ENCODE measurements at regions not wholly inside any gene's neighbourhood (a gene's known extent, or its start where the extent isn't known, plus 50 kb on each side); places are given as distances from the start of the nearest gene placed in this dataset.

DNA sequence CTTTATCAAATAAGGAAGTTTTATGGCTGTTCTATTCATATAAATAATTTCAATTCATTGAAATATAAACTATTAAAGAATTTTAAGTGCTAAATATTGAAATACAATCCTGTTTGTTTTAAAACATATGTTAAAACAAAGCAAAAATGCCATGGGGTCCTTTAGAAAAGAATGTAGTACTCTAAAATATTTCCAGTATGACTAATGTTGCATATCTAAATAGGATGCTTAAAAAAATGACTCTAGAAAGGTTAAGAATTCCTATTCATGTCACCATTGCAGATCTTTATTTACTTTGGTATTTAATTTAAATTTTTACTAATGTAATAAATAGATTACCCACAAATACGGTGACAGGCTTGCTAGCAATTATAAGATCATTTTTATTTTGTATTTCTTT, 132.3 kb downstream of the ZNF608 start:
- Histone ChIP-seq H2AFZ (ENCODE audit: low read depth) (no peak overlapping the region), H3K36me3 (replicated peaks in 1 of 2; ENCODE audit: control insufficient read depth in 1 of 2, insufficient read depth in 2 of 2, low read length in 1 of 2) (no peaks in the 10 kb centered on the region), H3K79me2 (ENCODE audit: insufficient read depth) (no peaks in the 10 kb centered on the region), H3K27ac (ENCODE audit: low read depth in 2 of 2, low read length in 1 of 2) (no peak overlapping the region), H3K27me3 (ENCODE audit: insufficient read depth) (no peaks in the 10 kb centered on the region), H3F3A (replicated peaks; ENCODE audit: insufficient read depth) (no peaks in the 10 kb centered on the region), H3K9ac (no peak overlapping the region), H3K4me3 (ENCODE audit: low read depth in 2 of 2, low read length in 1 of 2) (no peak overlapping the region), H3K4me1 (ENCODE audit: control insufficient read depth in 1 of 2, insufficient read depth in 2 of 2, low read depth in 1 of 2, low read length in 1 of 2) (peaks cover 0 to 2% of the 10 kb centered on the region in 2 experiments; a peak in 2 of 4 replicates), H3K9me3 (no peaks in the 10 kb centered on the region), H4K20me1 (ENCODE audit: insufficient read depth) (no peaks in the 10 kb centered on the region), H3K4me2 (no peak overlapping the region), H3K9me2 (no peaks in the 10 kb centered on the region)
- POLR2A ChIA-PET, result no interaction called here
- no peak for DNase-seq
- CTCF ChIA-PET, result no interaction called here
- no peak for TF ChIP-seq SMC3 (IDR thresholded peaks at IDR 0.05; ENCODE audit: low read depth, low read length)
- WGBS (ENCODE audit: low lambda C conversion rate), result 92% methylated on average over 1 of the region's 1 CpG

DNA sequence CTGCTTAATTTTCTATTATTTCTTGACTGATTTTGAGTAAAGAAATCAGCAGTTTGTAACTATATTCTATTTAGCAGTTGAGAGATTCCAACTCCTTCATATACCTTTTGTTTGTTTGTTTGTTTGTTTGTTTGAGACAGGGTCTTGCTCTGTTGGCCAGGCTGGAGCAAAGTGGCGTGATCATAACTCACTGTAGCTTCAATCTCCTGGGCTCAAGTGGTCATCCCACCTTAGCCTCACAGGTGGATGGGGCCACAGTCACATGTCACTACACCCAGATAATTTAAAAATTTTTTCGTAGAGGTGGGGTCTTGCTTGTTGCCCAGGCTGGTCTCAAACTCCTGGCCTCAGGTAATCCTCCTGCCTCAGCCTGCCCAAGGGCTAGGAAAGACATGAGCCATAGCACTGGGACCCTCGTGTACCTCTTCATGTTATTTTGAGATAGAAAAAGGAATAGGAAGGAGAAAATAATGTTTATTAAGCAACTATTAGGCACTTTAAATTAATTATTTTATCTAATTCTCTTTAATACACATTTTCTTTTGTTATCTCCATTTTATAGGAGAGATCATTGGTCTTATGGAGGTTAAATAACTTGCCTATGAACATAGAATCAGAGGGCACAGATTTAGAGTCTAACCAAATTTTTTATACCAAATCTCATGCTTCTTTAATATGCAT, 133.0 kb downstream of the ZNF608 start:
- CTCF ChIA-PET, result no interaction called here
- WGBS (ENCODE audit: low lambda C conversion rate), result 78% methylated on average over 3 of the region's 3 CpGs
- H3K27ac ChIP-seq (ENCODE audit: low read depth in 2 of 2, low read length in 1 of 2), result no peak overlapping the region

DNA sequence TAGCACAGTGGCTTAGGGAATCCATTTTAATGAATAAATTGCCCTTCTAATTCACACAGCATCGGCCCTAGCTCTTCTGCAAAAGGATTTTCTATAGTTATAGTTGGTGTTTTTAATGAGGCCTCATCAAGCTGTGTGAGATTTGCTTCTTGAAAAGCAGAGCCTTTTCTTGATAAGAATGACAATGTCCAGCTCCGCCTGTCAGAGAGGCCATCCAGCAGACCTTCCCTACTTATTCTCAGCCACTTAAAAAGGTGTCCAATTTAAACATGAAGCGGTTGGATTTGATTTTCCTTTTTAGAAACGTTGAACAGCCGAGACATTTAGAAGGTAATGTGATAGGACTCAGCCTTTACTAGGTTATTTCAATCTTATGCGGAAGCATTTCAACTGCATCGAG, 134.4 kb downstream of the ZNF608 start:
- no peak overlapping the region for H3K4me3 ChIP-seq (ENCODE audit: low read depth in 2 of 2, low read length in 1 of 2)
- no peak overlapping the region for H3K4me2 ChIP-seq
- no peaks in the 10 kb centered on the region for H3K79me2 ChIP-seq (ENCODE audit: insufficient read depth)
- no peak overlapping the region for H3K9ac ChIP-seq
- H2AFZ ChIP-seq (ENCODE audit: low read depth), result no peak overlapping the region
- H3K9me3 ChIP-seq, result no peaks in the 10 kb centered on the region
- no peaks in the 10 kb centered on the region for H3F3A ChIP-seq (replicated peaks; ENCODE audit: insufficient read depth)
- H3K9me2 ChIP-seq, result no peaks in the 10 kb centered on the region
- no peak overlapping the region for H3K27ac ChIP-seq (ENCODE audit: low read depth in 2 of 2, low read length in 1 of 2)
- ChIA-PET CTCF (no interaction called here), POLR2A (no interaction called here)
- no peaks in the 10 kb centered on the region for H3K27me3 ChIP-seq (ENCODE audit: insufficient read depth)
- no peaks in the 10 kb centered on the region for H3K36me3 ChIP-seq (replicated peaks in 1 of 2; ENCODE audit: control insufficient read depth in 1 of 2, insufficient read depth in 2 of 2, low read length in 1 of 2)
- 83% methylated on average over 7 of the region's 7 CpGs for WGBS (ENCODE audit: low lambda C conversion rate)
- no peaks in the 10 kb centered on the region for H4K20me1 ChIP-seq (ENCODE audit: insufficient read depth)
- no peak for DNase-seq
- H3K4me1 ChIP-seq (ENCODE audit: control insufficient read depth in 1 of 2, insufficient read depth in 2 of 2, low read depth in 1 of 2, low read length in 1 of 2), result peaks cover 0 to 2% of the 10 kb centered on the region in 2 experiments; a peak in 2 of 4 replicates
- TF ChIP-seq RFX5 (IDR thresholded peaks at IDR 0.05; ENCODE audit: low read length), result no peak
- TF ChIP-seq POLR2AphosphoS5 (IDR thresholded peaks at IDR 0.05; ENCODE audit: low read depth, low read length), result no peak
- TF ChIP-seq SIN3A (IDR thresholded peaks at IDR 0.05; ENCODE audit: borderline replicate concordance, low read depth, low read length), result no peak
- no peak for TF ChIP-seq TCF12 (IDR thresholded peaks at IDR 0.05)
- TF ChIP-seq FOXJ3 (CRISPR knock-in tag; IDR thresholded peaks at IDR 0.05), result no peak
- no peak for TF ChIP-seq TAF1 (IDR thresholded peaks at IDR 0.05; ENCODE audit: borderline replicate concordance, low read depth, low read length)
- no peak for TF ChIP-seq RAD21 (IDR thresholded peaks at IDR 0.05; ENCODE audit: low read length)
- TF ChIP-seq GABPA (IDR thresholded peaks at IDR 0.05; ENCODE audit: low read depth), result no peak
- TF ChIP-seq, protein P1, sequence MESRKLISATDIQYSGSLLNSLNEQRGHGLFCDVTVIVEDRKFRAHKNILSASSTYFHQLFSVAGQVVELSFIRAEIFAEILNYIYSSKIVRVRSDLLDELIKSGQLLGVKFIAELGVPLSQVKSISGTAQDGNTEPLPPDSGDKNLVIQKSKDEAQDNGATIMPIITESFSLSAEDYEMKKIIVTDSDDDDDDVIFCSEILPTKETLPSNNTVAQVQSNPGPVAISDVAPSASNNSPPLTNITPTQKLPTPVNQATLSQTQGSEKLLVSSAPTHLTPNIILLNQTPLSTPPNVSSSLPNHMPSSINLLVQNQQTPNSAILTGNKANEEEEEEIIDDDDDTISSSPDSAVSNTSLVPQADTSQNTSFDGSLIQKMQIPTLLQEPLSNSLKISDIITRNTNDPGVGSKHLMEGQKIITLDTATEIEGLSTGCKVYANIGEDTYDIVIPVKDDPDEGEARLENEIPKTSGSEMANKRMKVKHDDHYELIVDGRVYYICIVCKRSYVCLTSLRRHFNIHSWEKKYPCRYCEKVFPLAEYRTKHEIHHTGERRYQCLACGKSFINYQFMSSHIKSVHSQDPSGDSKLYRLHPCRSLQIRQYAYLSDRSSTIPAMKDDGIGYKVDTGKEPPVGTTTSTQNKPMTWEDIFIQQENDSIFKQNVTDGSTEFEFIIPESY (IDR thresholded peaks at IDR 0.05; ENCODE audit: borderline replicate concordance, low read depth), result no peak
- no peak for TF ChIP-seq GATA2 (CRISPR knock-in tag; IDR thresholded peaks at IDR 0.05)

More for the DNA sequence above, 133.0 kb downstream of the ZNF608 start:
- Histone ChIP-seq H3K36me3 (replicated peaks in 1 of 2; ENCODE audit: control insufficient read depth in 1 of 2, insufficient read depth in 2 of 2, low read length in 1 of 2) (no peaks in the 10 kb centered on the region), H3K4me2 (no peak overlapping the region), H3K4me3 (ENCODE audit: low read depth in 2 of 2, low read length in 1 of 2) (no peak overlapping the region), H3K9me3 (no peaks in the 10 kb centered on the region), H3K4me1 (ENCODE audit: control insufficient read depth in 1 of 2, insufficient read depth in 2 of 2, low read depth in 1 of 2, low read length in 1 of 2) (peaks cover 0 to 2% of the 10 kb centered on the region in 2 experiments; a peak in 2 of 4 replicates), H3F3A (replicated peaks; ENCODE audit: insufficient read depth) (no peaks in the 10 kb centered on the region), H4K20me1 (ENCODE audit: insufficient read depth) (no peaks in the 10 kb centered on the region), H3K9ac (no peak overlapping the region), H3K79me2 (ENCODE audit: insufficient read depth) (no peaks in the 10 kb centered on the region), H3K27me3 (ENCODE audit: insufficient read depth) (no peaks in the 10 kb centered on the region), H3K9me2 (no peaks in the 10 kb centered on the region), H2AFZ (ENCODE audit: low read depth) (no peak overlapping the region)
- POLR2A ChIA-PET, result no interaction called here
- DNase-seq, result no peak
- TF ChIP-seq TCF12 (IDR thresholded peaks at IDR 0.05), result no peak
- TF ChIP-seq, protein P2, sequence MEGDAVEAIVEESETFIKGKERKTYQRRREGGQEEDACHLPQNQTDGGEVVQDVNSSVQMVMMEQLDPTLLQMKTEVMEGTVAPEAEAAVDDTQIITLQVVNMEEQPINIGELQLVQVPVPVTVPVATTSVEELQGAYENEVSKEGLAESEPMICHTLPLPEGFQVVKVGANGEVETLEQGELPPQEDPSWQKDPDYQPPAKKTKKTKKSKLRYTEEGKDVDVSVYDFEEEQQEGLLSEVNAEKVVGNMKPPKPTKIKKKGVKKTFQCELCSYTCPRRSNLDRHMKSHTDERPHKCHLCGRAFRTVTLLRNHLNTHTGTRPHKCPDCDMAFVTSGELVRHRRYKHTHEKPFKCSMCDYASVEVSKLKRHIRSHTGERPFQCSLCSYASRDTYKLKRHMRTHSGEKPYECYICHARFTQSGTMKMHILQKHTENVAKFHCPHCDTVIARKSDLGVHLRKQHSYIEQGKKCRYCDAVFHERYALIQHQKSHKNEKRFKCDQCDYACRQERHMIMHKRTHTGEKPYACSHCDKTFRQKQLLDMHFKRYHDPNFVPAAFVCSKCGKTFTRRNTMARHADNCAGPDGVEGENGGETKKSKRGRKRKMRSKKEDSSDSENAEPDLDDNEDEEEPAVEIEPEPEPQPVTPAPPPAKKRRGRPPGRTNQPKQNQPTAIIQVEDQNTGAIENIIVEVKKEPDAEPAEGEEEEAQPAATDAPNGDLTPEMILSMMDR (IDR thresholded peaks at IDR 0.05), result no peak
- TF ChIP-seq YY1 (IDR thresholded peaks at IDR 0.05; ENCODE audit: low read depth), result no peak
- no peak for TF ChIP-seq MEF2A (IDR thresholded peaks at IDR 0.05; ENCODE audit: borderline replicate concordance, low read depth)

All from SK-N-SH (cell line).